ENCODE measurements at regions not wholly inside any gene's neighbourhood (a gene's known extent, or its start where the extent isn't known, plus 50 kb on each side); places are given as distances from the start of the nearest gene placed in this dataset.
"Not testable (repeated sequence)": the region's sequence is repeated elsewhere in the genome, so short reads cannot be mapped to it uniquely, and the experiment has no call there.

DNA sequence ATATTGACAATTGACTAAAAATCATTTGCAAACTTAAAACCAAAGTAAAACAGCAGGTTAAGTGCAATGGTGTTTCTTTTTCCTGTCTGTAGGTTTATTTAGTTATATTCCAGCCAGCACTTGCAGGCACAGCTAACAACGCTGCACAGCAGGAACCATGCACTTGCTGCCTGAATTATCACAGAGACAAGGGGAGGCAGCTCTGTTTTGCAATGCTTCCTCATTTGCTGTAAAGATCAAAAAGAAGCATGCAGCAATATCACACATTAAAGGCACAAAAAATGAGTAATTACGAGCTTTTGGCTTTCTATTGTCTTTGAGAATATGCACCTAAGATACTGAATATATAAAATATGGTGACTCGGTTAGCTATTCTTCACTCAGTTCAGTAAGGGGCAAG lies 241.9 kb downstream of the EPHA7 start:
- Histone ChIP-seq H3K27ac (ENCODE audit: low read length) (no peak overlapping the region), H3K79me2 (ENCODE audit: low read length) (no peaks in the 10 kb centered on the region), H3K4me2 (ENCODE audit: low read length) (no peak overlapping the region), H3K36me3 (ENCODE audit: low read depth, low read length) (no peaks in the 10 kb centered on the region), H4K20me1 (ENCODE audit: low read length) (no peaks in the 10 kb centered on the region), H2AFZ (ENCODE audit: low read length) (no peak overlapping the region), H3K9ac (ENCODE audit: low read length) (no peak overlapping the region), H3K9me2 (replicated peaks; ENCODE audit: low read length) (no peaks in the 10 kb centered on the region), H3K4me1 (ENCODE audit: insufficient read depth, low read length) (no peaks in the 10 kb centered on the region), H3F3A (ENCODE audit: low read length, unreplicated experiment) (no peaks in the 10 kb centered on the region), H3K27me3 (ENCODE audit: low read length) (no peaks in the 10 kb centered on the region), H3K4me3 (ENCODE audit: low read length) (no peak overlapping the region), H3K9me3 (ENCODE audit: low read length) (no peaks in the 10 kb centered on the region)
- ATAC-seq (no peak), DNase-seq (no peak)
- TF ChIP-seq EZH2phosphoT487 (IDR thresholded peaks at IDR 0.05; ENCODE audit: borderline replicate concordance, low read length) (no peak), EZH2 (IDR thresholded peaks at IDR 0.05; ENCODE audit: low read length, unreplicated experiment) (no peak)
- TF ChIP-seq, protein P1, sequence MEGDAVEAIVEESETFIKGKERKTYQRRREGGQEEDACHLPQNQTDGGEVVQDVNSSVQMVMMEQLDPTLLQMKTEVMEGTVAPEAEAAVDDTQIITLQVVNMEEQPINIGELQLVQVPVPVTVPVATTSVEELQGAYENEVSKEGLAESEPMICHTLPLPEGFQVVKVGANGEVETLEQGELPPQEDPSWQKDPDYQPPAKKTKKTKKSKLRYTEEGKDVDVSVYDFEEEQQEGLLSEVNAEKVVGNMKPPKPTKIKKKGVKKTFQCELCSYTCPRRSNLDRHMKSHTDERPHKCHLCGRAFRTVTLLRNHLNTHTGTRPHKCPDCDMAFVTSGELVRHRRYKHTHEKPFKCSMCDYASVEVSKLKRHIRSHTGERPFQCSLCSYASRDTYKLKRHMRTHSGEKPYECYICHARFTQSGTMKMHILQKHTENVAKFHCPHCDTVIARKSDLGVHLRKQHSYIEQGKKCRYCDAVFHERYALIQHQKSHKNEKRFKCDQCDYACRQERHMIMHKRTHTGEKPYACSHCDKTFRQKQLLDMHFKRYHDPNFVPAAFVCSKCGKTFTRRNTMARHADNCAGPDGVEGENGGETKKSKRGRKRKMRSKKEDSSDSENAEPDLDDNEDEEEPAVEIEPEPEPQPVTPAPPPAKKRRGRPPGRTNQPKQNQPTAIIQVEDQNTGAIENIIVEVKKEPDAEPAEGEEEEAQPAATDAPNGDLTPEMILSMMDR (conservative IDR thresholded peaks at IDR 0.05; ENCODE audit: low read depth, low read length): no peak
- intact Hi-C loops (cut with micrococcal nuclease): no loop called here
- CTCF ChIA-PET: no interaction called here
- POLR2A ChIA-PET (ENCODE audit: unreplicated experiment): no interaction called here
- BruUV-seq (replicated peaks): no TSS peak

- Histone ChIP-seq H3K9me2 (replicated peaks; ENCODE audit: low read length) (no peaks in the 10 kb centered on the region), H3K4me2 (ENCODE audit: low read length) (no peak overlapping the region), H3K4me1 (ENCODE audit: insufficient read depth, low read length) (no peaks in the 10 kb centered on the region), H2AFZ (ENCODE audit: low read length) (no peak overlapping the region), H3K36me3 (ENCODE audit: low read depth, low read length) (no peaks in the 10 kb centered on the region), H3F3A (ENCODE audit: low read length, unreplicated experiment) (no peaks in the 10 kb centered on the region), H3K27ac (ENCODE audit: low read length) (no peak overlapping the region), H4K20me1 (ENCODE audit: low read length) (no peaks in the 10 kb centered on the region), H3K9ac (ENCODE audit: low read length) (no peak overlapping the region), H3K4me3 (ENCODE audit: low read length) (no peak overlapping the region), H3K79me2 (ENCODE audit: low read length) (no peaks in the 10 kb centered on the region), H3K9me3 (ENCODE audit: low read length) (no peaks in the 10 kb centered on the region), H3K27me3 (ENCODE audit: low read length) (no peaks in the 10 kb centered on the region)
- BruUV-seq (replicated peaks): no TSS peak
- POLR2A ChIA-PET (ENCODE audit: unreplicated experiment): no interaction called here
- intact Hi-C loops (cut with micrococcal nuclease): no loop called here
- CTCF ChIA-PET: no interaction called here
- DNase-seq: no peak
- no peak for TF ChIP-seq EZH2 (IDR thresholded peaks at IDR 0.05; ENCODE audit: low read length, unreplicated experiment)
- TF ChIP-seq EZH2phosphoT487 (IDR thresholded peaks at IDR 0.05; ENCODE audit: borderline replicate concordance, low read length): no peak
- TF ChIP-seq, protein P1 (conservative IDR thresholded peaks at IDR 0.05; ENCODE audit: low read depth, low read length): no peak
- ATAC-seq: no peak
These were observed 243.3 kb downstream of the EPHA7 start for GRCh38 chr6:93176070-93176469.

- H3K36me3 ChIP-seq (ENCODE audit: low read depth, low read length); H3K9me2 ChIP-seq (replicated peaks; ENCODE audit: low read length); H3K4me1 ChIP-seq (ENCODE audit: insufficient read depth, low read length); H3F3A ChIP-seq (ENCODE audit: low read length, unreplicated experiment); POLR2A ChIA-PET (ENCODE audit: unreplicated experiment); H3K9ac ChIP-seq (ENCODE audit: low read length); ATAC-seq; H3K27ac ChIP-seq (ENCODE audit: low read length); H3K27me3 ChIP-seq (ENCODE audit: low read length); H4K20me1 ChIP-seq (ENCODE audit: low read length); CTCF ChIA-PET; DNase-seq; intact Hi-C loops (cut with micrococcal nuclease); H3K9me3 ChIP-seq (ENCODE audit: low read length); H3K79me2 ChIP-seq (ENCODE audit: low read length); H3K4me3 ChIP-seq (ENCODE audit: low read length); H3K4me2 ChIP-seq (ENCODE audit: low read length); BruUV-seq (replicated peaks); H2AFZ ChIP-seq (ENCODE audit: low read length): not testable (repeated sequence)
These were observed 245.8 kb downstream of the EPHA7 start for GRCh38 chr6:93173573-93173972.

Measured in PC-3 (cell line).